ENCODE measurements at regions not wholly inside any gene's neighbourhood (a gene's known extent, or its start where the extent isn't known, plus 50 kb on each side); places are given as distances from the start of the nearest gene placed in this dataset.

GRCh38 chr1:82790556-82790955, 989.8 kb downstream of the ADGRL2 start:
- Histone ChIP-seq H3K9me3 (no peaks in the 10 kb centered on the region), H3K4me1 (no peaks in the 10 kb centered on the region), H3K27ac (no peak overlapping the region), H3K36me3 (no peaks in the 10 kb centered on the region), H3K4me3 (no peak overlapping the region), H3K27me3 (no peaks in the 10 kb centered on the region)
- DNase-seq = no peak
- TF ChIP-seq, protein P1, sequence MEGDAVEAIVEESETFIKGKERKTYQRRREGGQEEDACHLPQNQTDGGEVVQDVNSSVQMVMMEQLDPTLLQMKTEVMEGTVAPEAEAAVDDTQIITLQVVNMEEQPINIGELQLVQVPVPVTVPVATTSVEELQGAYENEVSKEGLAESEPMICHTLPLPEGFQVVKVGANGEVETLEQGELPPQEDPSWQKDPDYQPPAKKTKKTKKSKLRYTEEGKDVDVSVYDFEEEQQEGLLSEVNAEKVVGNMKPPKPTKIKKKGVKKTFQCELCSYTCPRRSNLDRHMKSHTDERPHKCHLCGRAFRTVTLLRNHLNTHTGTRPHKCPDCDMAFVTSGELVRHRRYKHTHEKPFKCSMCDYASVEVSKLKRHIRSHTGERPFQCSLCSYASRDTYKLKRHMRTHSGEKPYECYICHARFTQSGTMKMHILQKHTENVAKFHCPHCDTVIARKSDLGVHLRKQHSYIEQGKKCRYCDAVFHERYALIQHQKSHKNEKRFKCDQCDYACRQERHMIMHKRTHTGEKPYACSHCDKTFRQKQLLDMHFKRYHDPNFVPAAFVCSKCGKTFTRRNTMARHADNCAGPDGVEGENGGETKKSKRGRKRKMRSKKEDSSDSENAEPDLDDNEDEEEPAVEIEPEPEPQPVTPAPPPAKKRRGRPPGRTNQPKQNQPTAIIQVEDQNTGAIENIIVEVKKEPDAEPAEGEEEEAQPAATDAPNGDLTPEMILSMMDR (IDR thresholded peaks at IDR 0.05) = no peak
- no peak for TF ChIP-seq POLR2A (IDR thresholded peaks at IDR 0.05)

GRCh38 chr1:82788660-82789059, 987.9 kb downstream of the ADGRL2 start:
- DNase-seq = no peak
- no peaks in the 10 kb centered on the region for H3K9me3 ChIP-seq
- no peak overlapping the region for H3K27ac ChIP-seq
- H3K36me3 ChIP-seq = no peaks in the 10 kb centered on the region
- no peak overlapping the region for H3K4me3 ChIP-seq
- TF ChIP-seq POLR2A (IDR thresholded peaks at IDR 0.05) = no peak
- TF ChIP-seq, protein P1 (IDR thresholded peaks at IDR 0.05) = no peak
- no peaks in the 10 kb centered on the region for H3K27me3 ChIP-seq
- H3K4me1 ChIP-seq = no peaks in the 10 kb centered on the region

DNA sequence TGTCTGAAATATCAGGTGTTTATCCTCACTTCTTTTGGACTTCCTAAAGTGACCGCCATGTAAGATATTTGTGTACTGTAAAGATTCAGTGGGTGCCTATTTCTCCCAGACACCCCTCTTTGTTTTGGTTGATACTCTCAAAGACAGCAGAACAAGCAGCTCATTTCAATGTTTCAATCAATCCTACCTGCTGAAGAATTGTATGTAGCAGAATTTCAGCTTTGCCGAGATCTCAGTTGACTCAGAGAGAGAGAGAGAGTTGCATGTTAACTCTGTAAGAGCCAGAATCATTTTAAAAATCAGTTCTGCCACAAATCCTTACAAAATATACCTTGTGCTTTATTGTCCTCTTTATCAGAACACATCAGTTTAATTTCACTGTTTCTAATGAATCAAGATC, 987.3 kb downstream of the ADGRL2 start:
- no peak for TF ChIP-seq POLR2A (IDR thresholded peaks at IDR 0.05)
- TF ChIP-seq, protein P1 (IDR thresholded peaks at IDR 0.05) = no peak

GRCh38 chr1:82786883-82787282, 986.1 kb downstream of the ADGRL2 start:
- no peaks in the 10 kb centered on the region for H3K36me3 ChIP-seq
- no peaks in the 10 kb centered on the region for H3K4me1 ChIP-seq
- no peaks in the 10 kb centered on the region for H3K9me3 ChIP-seq
- no peak for TF ChIP-seq POLR2A (IDR thresholded peaks at IDR 0.05)
- TF ChIP-seq, protein P1 (IDR thresholded peaks at IDR 0.05) = no peak
- H3K4me3 ChIP-seq = no peak overlapping the region
- H3K27ac ChIP-seq = no peak overlapping the region
- DNase-seq = no peak
- no peaks in the 10 kb centered on the region for H3K27me3 ChIP-seq

More for the DNA sequence above, 987.3 kb downstream of the ADGRL2 start:
- no peaks in the 10 kb centered on the region for H3K9me3 ChIP-seq
- no peaks in the 10 kb centered on the region for H3K4me1 ChIP-seq
- no peak overlapping the region for H3K27ac ChIP-seq
- no peaks in the 10 kb centered on the region for H3K27me3 ChIP-seq
- H3K36me3 ChIP-seq = no peaks in the 10 kb centered on the region
- H3K4me3 ChIP-seq = no peak overlapping the region
- no peak for DNase-seq

DNA sequence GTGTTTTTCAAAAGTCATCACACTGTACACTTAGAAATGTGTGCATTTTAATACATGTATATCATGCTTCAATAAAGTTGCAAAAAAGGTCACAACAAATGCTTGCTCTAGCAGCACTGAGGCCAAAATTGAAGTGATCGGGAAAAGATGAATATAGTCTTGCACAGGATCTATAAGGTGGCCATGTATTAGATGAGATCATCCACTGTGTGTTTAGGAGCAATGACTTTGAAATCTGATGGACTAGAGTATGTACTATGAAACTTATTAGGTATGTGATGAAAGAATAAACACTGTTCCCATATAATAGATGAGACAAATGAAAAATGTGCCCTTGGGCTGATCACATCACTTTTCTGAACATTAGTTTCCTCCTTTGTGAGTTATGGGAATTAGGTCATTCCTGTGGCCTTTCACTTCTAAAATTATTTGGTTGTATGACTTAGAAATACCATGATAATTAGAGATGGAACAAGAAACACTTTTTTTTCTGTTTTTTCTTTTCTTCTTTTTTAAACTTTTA, 984.6 kb downstream of the ADGRL2 start:
- no peaks in the 10 kb centered on the region for H3K36me3 ChIP-seq
- TF ChIP-seq, protein P1 (IDR thresholded peaks at IDR 0.05) = no peak
- no peak for TF ChIP-seq POLR2A (IDR thresholded peaks at IDR 0.05)
- no peak for DNase-seq
- H3K4me1 ChIP-seq = no peaks in the 10 kb centered on the region
- H3K27me3 ChIP-seq = no peaks in the 10 kb centered on the region
- H3K9me3 ChIP-seq = no peaks in the 10 kb centered on the region
- no peak overlapping the region for H3K27ac ChIP-seq
- no peak overlapping the region for H3K4me3 ChIP-seq

- Histone ChIP-seq H3K9me3 (no peaks in the 10 kb centered on the region), H3K27ac (no peak overlapping the region), H3K36me3 (no peaks in the 10 kb centered on the region), H3K27me3 (no peaks in the 10 kb centered on the region), H3K4me1 (no peaks in the 10 kb centered on the region), H3K4me3 (no peak overlapping the region)
- DNase-seq = no peak
- TF ChIP-seq, protein P1 (IDR thresholded peaks at IDR 0.05) = no peak
- no peak for TF ChIP-seq POLR2A (IDR thresholded peaks at IDR 0.05)
Measured at GRCh38 chr1:82783044-82783443, 982.3 kb downstream of the ADGRL2 start.

All from Peyer's patch (tissue), 4 donors.